T1000 (cell line): ENCODE measurements at regions not wholly inside any gene's neighbourhood (a gene's known extent, or its start where the extent isn't known, plus 50 kb on each side); places are given as distances from the start of the nearest gene placed in this dataset.
A peak's percentile ranks its signal among the peaks of the same experiment; 100 is the strongest.
"Not testable (repeated sequence)": the region's sequence is repeated elsewhere in the genome, so short reads cannot be mapped to it uniquely, and the experiment has no call there.

ENCODE experiments used
- DNase-seq: peaks from one replicate; lab custom pipeline; 2025; ENCODE audit warnings: mixed read lengths; lab: John Stamatoyannopoulos, UW

DNA sequence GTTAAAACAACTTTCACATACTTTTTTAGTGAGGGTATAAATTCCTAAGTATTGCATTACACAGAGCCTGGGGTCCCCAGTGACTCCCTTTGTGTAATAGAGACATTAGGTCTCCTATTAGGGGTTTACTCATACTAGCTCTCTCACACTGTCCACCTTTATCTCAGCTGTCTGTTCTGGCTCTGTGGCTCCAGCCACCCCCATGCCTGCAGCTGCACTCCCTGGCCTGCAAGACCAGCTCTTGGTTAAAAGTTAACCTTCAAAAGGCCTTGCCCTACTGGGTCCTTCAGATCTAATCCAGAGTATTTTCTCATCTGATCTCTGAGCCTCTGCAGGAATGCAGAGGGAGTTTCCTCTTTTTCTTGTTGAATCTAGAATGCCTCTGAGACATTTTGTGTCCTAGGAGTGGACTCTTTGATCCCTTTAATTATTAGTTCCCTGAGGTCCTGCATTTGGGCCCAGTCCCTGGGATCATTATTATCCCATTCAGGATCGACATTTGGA is 280.9 kb downstream of the PYDC2 start:
- not testable (repeated sequence) for DNase-seq

DNA sequence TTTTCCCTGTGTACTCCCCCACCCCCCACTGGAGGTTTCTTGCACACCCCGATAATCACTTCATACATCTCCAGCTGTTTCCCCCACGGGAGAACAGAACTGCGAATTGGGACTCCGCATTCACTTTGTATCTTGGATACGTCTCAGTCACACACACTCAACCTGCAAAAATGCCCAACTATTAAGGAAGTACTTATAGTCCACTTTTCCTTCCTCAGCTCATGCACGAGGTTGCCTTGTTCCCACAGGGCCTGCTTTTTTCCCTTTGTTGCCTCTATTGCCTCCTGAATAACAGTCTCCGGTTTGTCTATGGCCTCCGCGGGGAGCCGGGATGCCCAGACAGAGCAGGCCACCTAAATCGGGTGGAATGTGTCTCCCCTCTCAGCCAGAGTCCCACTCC is 282.3 kb downstream of the PYDC2 start:
- no peak for DNase-seq

GRCh38 chr3:191750618-191751017 is 289.7 kb downstream of the PYDC2 start:
- DNase-seq = no peak

GRCh38 chr3:191753196-191753595 is 292.2 kb downstream of the PYDC2 start:
- DNase-seq = no peak

DNA sequence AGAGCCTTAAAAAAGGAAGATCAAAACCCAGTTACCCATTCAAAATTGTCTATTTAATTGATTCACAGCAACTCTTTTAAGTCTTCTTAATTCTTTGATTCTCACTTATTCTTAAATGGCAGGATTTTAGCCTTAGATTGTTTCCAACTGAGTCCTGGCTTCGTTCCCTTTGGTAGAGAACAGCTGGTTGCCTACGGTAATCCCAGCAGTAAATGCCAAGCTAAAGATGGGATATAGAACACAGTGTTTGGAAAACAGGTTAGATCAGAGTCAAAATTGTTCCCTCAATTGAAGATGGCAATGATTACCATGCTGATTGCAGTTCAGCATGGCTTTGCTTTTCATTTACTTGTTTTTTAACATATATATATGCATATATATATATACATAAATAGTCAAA is 300.9 kb downstream of the PYDC2 start:
- DNase-seq = no peak

- no peak for DNase-seq
Observed at GRCh38 chr3:191762323-191762960, 301.5 kb downstream of the PYDC2 start.

GRCh38 chr3:191768421-191768820 is 307.5 kb downstream of the PYDC2 start:
- no peak for DNase-seq

- no peak for DNase-seq
Observed at GRCh38 chr3:191770541-191770940, 309.6 kb downstream of the PYDC2 start.

DNA sequence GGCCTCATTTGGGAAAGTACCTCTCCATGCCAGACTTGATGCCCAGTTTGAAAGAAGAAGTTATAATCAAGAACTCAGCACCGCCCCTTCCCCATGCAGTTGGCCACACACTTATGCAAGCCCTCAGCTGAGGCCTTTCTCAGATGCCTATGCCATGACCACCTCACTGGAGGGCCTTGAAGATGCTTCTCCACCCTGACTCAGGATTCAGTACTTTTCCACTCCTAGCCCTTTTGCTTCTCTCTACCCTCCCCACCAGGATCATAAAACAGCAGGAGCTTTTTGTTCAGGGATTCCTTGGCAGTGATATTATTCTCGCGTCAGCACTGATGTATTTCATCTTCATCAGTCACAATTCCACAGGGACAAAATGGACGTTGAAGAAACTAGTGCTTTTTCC is 313.5 kb downstream of the PYDC2 start:
- DNase-seq = peak; percentile 77

DNA sequence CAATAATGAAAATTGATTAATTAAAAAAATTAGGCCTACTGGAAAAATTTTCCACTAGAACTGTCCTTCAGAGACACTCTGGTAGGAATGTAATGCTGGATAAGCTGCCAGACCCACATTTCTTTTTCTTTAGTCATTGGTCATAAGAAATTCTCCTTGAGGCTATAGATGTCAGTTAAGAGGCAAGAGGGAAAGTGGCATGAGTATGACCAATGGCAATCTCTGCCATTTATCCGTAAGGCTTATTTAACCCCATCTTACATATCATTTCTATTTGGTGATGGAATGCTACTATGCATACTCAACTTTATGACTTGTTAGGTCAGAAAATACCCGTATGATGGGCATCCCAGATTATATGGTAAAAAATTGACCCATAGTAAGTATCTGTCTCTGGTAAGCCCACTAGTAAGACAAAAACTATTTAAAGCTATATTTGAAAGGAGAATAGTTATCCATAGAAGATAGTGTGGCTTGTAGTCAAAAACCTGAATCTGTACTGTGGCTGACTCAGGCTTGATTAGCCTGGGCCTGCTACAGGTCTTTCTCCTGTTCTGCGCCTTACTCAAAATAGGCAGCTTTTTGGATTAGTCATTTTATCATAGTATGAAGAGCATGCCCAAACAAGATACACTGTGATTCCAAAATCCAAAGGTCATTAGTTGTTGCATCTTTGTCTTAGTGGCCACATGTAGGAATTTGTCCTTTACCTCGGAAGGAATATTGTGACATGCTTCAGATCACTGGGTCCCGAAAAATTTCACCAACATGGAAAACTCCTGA is 314.7 kb downstream of the PYDC2 start:
- DNase-seq = peak; percentile 5

DNA sequence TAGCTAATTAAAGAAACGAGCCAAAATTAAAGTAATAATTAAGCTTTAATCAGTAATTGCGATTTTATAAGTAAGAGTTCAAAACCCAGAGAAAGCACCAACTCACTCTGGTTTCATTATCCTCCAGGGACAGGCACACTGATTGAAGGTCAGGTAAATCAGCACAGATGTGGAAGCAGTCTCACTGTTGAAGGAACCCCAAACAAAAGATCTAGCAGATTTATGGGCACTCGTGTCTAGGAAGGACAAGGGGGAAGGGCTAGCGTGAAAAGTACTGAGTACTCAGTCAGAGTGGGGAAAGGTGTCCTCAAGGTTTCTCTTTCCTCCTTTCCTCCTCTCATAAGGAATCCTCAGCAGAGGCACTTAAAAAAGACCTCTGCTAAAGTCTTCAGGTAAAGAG is 320.1 kb downstream of the PYDC2 start:
- no peak for DNase-seq

GRCh38 chr3:191783024-191783423 is 322.1 kb downstream of the PYDC2 start:
- no peak for DNase-seq

- DNase-seq = no peak
Observed at GRCh38 chr3:191790934-191791333, 330.0 kb downstream of the PYDC2 start.

GRCh38 chr3:191792580-191792979 is 331.6 kb downstream of the PYDC2 start:
- DNase-seq = no peak

DNA sequence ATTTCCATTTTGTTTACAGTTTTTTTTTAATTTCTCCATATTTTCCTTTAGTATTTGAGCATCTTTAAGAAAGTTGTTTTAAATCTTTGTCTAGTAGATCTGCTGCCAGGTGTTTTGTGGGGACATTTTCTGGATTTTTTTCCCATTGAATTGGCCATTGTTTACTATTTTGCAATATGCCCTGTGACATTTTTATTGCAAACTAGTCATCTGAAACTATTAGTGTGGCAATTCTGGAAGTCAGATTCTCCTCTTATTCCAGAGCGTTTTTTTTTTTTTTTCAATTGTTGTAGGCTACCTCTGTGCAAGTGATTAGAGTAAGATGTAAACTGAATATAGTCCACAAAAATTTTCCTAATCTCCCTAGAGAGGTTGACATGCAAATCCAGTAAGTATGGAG is 334.2 kb downstream of the PYDC2 start:
- no peak for DNase-seq

GRCh38 chr3:191797271-191797670 is 336.3 kb downstream of the PYDC2 start:
- no peak for DNase-seq

GRCh38 chr3:191802671-191803070 is 341.7 kb downstream of the PYDC2 start:
- no peak for DNase-seq

GRCh38 chr3:191804935-191805334 is 344.0 kb downstream of the PYDC2 start:
- DNase-seq = no peak

DNA sequence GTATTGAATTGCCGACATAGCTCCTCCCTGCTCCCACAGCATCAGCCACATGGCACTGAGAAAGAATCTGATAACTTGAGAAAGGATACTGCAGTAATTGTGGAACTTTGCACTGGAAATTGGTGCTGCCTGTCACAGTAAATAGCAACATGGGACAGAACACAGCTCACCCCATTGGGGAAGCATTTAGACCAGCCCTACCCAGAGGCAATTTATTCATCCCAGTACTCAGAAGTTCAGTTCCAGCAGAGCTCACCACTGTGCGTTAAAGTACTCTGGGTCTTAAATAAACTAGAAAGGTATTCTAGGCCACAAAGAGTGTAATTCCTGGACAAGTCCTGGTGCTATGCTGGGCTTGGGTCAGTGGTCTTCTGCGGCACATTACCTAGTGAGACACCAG is 347.1 kb downstream of the PYDC2 start:
- no peak for DNase-seq

- DNase-seq = no peak
Observed at GRCh38 chr3:191809326-191809949, 348.5 kb downstream of the PYDC2 start.

- no peak for DNase-seq
Observed at GRCh38 chr3:191813245-191813644, 352.3 kb downstream of the PYDC2 start.

- no peak for DNase-seq
Observed at GRCh38 chr3:191848818-191849217, 387.9 kb downstream of the PYDC2 start.

GRCh38 chr3:191859531-191859930 is 398.6 kb downstream of the PYDC2 start:
- no peak for DNase-seq
